Non-pigmented ciliary epithelial cell (primary cell): ENCODE measurements at regions not wholly inside any gene's neighbourhood (a gene's known extent, or its start where the extent isn't known, plus 50 kb on each side); places are given as distances from the start of the nearest gene placed in this dataset.

Source experiments
- DNase-seq: peaks from one replicate; pipeline ENCODE4 v3.0.0-alpha.2; 2010; ENCODE audit warnings: low read depth

- peak; percentile 93 for DNase-seq
Observed at GRCh38 chr7:17690030-17690429, 250.3 kb downstream of the SNX13 start.

DNA sequence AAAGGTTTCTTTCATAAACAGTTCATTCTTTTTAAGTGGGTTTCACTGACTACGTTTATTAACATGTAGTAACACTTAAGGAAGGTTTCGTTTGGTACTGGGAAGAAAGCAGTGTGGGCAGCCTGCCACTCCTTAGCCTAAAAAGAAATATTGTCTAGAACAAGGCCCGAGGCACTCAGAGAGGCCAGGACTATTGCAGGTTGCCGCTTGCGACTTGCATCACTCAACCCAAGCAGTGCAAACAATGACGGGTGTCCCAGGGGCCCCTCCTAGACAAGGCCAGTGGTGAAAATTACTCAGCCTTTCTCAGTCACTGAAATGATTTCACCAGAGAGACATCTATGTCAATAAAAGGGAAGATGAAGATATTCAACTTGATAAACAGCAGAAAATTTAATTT, 243.9 kb downstream of the SNX13 start:
- DNase-seq: no peak

GRCh38 chr7:17697128-17697881, 243.0 kb downstream of the SNX13 start:
- no peak for DNase-seq

- DNase-seq: no peak
Observed at GRCh38 chr7:17699696-17700095, 240.6 kb downstream of the SNX13 start.

GRCh38 chr7:17700138-17700537, 240.2 kb downstream of the SNX13 start:
- no peak for DNase-seq

GRCh38 chr7:17706275-17706674, 234.0 kb downstream of the SNX13 start:
- no peak for DNase-seq

GRCh38 chr7:17706734-17707133, 233.6 kb downstream of the SNX13 start:
- DNase-seq: peak; percentile 43

- DNase-seq: no peak
Observed at GRCh38 chr7:17709127-17709526, 231.2 kb downstream of the SNX13 start.

DNA sequence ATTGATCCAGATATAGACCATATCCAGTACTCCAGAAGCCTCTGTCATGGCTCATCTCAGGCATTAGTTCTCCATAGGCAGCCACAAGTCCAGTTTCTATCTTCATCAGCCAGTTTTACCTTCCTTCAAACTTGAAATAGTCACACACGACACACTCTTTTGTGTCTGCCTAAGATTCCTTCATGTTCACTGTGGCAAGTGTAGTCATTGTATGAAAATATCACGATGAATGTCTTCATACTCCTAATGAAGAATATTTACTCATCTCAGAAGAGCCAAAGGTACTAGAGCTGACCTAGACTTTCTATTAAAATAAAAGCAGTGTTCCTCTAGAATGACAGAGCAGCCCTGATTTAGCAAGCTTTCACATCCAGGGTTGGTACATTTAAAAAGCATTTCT, 230.7 kb downstream of the SNX13 start:
- DNase-seq: no peak

DNA sequence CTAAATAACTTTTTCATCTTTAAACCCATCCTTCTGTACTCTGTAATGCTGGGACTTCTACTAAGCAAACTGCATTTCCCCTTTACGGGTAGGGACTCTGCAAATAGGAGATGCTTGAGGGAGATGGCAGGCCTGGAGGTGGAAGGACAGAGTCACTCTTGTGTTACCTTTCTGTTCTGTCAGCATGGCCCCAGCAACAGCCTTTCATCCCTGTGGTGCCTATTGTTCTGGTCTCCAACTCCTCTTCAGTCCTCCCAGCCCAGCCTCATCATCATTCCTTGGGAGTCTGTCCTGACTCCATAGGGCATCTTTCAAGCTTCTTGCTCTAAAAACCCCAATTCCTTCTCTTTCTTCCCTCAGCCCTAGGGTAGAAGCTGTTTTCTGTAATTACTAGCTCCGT, 230.0 kb downstream of the SNX13 start:
- DNase-seq: no peak

GRCh38 chr7:17713584-17713983, 226.7 kb downstream of the SNX13 start:
- DNase-seq: no peak

DNA sequence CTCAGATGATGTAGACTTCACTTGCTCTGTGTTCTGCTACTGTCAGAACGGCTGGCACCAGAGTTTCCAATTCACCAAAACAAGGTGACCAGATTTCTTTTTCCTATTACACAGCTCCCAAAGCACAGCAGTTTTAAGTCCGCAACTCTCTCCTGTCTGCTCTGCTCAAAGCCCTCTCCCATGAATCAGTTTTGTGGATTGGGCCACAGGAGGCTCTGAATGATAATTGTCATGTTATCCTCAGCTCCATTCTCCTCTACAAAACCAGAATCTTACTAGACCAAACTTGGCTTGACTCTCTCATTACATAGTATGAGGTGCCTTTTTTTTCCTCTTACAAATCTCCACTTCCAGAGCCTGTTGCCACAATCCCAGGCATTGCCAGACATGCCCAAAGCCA, 223.5 kb downstream of the SNX13 start:
- DNase-seq: no peak

DNA sequence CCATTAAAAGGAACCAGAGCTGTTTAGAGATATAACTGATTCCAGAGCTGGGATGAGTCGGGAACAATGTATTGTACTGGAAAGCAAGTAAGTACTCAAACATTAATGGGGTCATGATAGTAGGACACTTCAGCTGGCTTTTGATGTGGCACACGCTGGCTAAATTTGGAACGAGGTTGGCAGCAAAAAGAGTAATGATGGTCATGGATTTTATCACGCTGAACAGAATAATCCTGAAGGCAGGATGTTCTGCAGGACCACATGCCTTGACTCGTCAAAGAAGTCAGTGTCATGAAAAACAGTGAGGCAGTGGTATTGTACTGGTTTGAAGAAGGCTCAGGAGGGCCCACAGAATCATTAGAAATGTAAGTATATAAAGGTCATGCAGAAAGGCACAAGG, 220.3 kb downstream of the SNX13 start:
- DNase-seq: no peak

DNA sequence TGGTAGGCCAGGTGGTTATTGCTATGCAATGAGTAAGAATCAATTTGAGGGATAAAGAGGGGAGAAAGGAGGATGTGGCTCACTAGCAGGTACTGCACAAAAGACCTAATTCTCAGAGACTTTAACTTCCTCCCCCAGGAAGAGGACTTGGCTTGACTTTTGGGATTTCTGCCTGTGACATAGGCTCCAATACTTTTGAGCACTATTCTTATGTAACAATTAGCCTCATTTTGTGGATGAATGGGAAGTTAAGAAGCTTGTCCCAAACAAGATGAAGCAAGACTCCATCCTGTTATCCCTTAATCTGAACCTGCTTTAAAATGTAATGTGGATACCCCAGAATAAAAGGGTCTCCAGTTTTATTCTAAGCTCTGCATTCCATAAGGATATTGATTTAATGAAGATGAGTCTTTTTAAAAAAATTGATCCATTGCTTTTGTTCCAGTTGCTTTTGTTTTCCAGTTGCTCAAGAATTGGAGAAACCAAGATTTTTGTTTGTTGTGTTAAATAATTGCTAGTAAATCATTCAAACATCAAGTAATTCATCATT, 218.5 kb downstream of the SNX13 start:
- no peak for DNase-seq

- no peak for DNase-seq
Observed at GRCh38 chr7:17722798-17723197, 217.5 kb downstream of the SNX13 start.

DNA sequence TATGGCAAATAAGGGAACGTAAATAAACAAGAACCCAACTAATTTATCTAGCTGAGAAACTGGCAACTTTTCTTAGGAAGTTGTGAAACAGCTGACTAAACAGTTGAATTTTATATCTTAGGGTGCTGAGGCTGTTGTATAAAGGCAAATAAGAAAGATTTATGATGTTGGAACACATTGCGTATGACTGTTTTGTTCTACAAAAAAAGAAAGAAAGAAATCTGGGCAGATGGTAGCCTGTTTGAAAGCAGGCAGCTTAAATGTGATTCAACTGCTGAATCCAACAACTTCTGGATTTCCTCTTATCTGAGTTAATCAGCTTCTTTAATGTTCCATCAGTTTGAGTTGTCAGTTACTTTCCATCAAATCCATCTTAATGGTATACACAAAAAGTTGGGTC, 214.5 kb downstream of the SNX13 start:
- no peak for DNase-seq

DNA sequence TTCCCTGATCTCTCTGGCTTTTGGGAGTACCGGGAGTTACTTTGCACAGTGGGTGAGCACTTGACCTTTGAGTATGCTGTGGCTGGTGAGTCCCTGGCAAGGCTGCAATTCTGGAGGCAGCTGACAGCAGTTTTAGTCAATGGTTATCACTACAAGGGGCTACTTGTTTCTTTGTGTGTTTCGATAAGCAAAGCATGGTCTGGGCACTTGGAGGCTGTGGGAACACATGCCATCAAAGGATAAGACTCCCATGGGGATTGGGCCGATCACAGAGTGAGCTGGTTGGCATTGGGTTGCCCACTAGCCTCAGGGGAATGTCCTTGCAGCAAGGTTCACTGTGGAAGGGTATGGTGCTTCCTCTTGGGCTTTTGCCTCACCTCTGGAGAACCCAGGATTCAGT, 208.2 kb downstream of the SNX13 start:
- no peak for DNase-seq
